Esophagus squamous epithelium (tissue), 4 donors: ENCODE measurements at regions not wholly inside any gene's neighbourhood (a gene's known extent, or its start where the extent isn't known, plus 50 kb on each side); places are given as distances from the start of the nearest gene placed in this dataset.

Source experiments
- CTCF ChIP-seq, 6 experiments: fragments of 450-650 bp in 4 of 6; fragments of 200-600 bp in 2 of 6; sonication (generic) in 2 of 6; IDR thresholded peaks; one replicate each; pipeline ENCODE4 v1.5.1; 2016 to 2019; ENCODE audit warnings: antibody characterized with exemption in 6 of 6, mild to moderate bottlenecking in 4 of 6, moderate library complexity in 4 of 6
- POLR2A ChIP-seq, 4 donors: fragments of 450-650 bp; IDR thresholded peaks; one replicate each; pipeline ENCODE4 v1.6.1; 2017; ENCODE audit warnings: antibody characterized with exemption in 4 of 4, mild to moderate bottlenecking in 4 of 4, moderate library complexity in 3 of 4

- no peak for TF ChIP-seq CTCF (IDR thresholded peaks at IDR 0.05)
- TF ChIP-seq POLR2A (IDR thresholded peaks at IDR 0.05) = no peak
Measured at GRCh38 chr10:124153023-124153826, 59.8 kb upstream of the CHST15 start.
